ENCODE measurements at regions not wholly inside any gene's neighbourhood (a gene's known extent, or its start where the extent isn't known, plus 50 kb on each side); places are given as distances from the start of the nearest gene placed in this dataset.

DNA sequence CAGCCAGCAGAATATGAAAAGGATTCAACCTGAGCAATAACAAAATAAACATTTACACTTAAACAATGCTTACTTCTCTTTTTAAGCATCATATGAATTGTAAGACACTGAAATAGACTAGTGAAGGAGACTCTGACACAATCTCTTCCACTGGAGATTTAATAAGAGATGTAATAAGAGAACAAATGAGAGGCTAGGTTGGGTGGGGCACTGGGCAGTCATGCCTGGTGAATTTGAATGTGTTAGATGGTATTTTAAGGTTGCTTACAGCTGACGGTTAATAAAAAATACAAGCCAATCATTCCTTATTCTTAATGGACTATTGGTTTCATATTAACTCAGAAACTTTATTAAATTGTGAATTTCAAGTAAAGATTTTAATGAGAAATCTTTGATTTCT lies 105.9 kb upstream of the TARS1 start:
- FAIRE-seq = no peak

- no peak for FAIRE-seq
Observed at GRCh38 chr5:33336891-33337636, 103.7 kb upstream of the TARS1 start.

DNA sequence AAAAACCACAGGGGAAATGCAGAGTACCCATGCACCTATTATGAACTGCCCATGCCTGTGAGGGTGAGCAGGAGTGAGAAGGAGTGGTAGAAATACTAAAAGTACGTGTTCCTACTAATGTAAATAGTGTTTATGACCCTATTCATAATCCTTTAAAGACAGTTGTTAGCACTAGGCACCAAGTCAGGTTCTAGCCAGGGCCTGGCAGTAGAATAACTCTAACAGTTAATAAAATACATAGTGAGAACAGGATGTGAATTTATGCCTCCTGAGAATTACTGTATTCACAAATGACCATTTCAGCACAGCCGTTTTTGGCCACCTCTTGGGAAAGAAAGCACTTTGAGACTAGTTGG lies 103.2 kb upstream of the TARS1 start:
- no peak for FAIRE-seq

GRCh38 chr5:33338336-33339110 lies 102.2 kb upstream of the TARS1 start:
- FAIRE-seq = no peak

DNA sequence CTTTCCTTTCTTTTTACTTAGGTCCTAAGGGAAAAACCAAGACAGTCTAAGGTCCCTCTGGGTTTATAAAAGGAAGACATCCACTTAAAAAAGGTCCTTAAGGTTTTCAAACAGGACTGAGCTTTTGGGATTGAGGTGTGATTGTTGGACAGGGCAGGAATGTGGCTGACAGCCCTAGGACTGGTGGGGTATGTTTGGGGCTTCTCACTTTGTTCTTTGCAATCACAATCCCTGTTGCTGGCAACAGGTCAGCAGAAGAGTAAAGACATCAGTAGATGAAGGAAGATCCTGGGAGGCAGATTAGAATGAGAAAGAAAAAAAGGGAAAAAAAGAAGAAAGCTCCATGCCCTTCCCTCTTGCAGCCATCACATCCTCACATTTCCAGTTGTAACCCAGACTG lies 101.4 kb upstream of the TARS1 start:
- no peak for FAIRE-seq

DNA sequence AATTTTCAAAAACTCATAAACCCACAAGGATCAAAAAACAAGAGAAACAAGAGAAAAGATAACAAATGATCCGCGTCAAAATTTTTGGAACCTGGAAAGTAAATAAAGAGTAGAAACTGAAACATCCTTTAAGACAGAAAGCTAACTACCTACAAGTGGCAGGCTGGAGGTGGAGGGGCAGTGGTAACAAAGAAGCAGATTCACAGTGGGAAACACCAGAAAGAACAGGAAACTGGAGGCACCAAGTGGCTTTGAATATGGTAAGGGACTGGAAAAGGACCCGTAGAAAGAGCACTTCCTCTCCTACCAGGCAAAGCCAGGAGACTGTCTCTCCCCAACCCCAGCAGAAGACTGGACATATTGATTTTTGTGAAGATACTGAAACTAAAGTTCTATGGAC lies 100.6 kb upstream of the TARS1 start:
- no peak for FAIRE-seq

DNA sequence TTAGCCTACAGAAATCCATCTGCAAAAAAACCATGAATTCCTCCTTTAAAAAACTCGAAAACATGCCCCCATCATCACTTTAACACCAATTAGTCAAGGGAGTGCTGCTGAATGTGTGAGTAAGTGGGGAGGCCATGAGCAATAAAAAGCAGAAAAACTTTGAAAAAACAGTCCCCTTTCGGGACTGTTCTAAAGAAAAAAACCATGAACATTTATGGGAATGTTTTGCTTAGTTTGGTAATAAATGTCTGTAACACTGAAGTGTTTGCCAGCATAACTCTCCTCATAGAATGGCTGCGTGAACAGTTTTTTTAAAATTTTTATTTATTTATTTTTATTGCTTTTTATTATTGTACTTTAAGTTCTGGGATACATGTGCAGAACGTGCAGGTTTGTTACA lies 99.4 kb upstream of the TARS1 start:
- no peak for FAIRE-seq

DNA sequence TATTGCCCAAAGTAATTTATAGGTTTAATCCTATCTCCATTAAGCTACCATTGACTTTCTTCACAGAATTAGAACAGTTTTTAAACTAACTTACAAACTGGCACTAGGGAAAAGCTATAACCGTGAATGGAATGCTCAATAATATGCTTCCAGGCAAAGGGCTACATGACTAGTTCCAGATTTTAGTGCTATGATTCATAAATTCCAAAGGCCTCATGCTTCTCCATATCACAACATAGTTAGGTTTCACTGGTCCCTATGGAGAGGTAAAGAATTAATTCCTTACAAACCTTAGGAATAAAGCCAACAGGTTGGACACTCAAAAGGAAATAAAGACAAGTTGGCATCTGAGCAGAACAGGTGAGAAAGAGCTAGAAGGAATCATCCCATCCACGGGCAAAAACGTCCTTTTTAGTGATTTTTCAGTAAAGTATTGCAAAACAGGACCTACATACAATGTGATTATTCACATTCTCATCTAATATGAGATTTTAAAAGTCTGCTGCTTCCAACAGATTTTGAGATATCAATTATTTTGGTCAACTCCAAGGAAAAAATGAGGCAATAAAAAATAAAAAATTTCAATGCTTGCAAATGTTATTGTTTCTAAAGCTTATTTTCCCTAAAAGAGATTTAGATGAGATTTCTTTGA lies 97.0 kb upstream of the TARS1 start:
- no peak for FAIRE-seq

GRCh38 chr5:33346534-33346933 lies 94.2 kb upstream of the TARS1 start:
- FAIRE-seq = no peak

DNA sequence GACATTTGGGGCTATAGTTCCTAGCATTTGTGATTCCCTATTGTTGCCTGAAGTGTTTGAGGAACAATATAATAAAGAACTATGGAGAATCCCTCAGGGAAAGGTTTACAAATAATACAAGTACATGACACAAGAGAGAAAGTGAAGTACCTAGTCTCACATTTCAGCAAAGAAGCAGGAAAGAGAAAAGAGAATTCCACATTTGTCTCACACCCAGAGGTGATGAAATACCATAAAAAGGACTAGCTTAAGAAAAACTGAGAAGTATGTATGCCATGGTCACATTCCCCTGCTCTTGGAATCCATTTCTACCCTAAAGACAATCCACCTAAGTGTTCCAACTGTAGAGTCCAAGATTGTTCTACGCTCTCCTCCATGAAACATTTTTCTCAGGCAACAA lies 79.0 kb upstream of the TARS1 start:
- no peak for FAIRE-seq

- FAIRE-seq = no peak
Observed at GRCh38 chr5:33362915-33363314, 77.8 kb upstream of the TARS1 start.

GRCh38 chr5:33363537-33363936 lies 77.2 kb upstream of the TARS1 start:
- no peak for FAIRE-seq

DNA sequence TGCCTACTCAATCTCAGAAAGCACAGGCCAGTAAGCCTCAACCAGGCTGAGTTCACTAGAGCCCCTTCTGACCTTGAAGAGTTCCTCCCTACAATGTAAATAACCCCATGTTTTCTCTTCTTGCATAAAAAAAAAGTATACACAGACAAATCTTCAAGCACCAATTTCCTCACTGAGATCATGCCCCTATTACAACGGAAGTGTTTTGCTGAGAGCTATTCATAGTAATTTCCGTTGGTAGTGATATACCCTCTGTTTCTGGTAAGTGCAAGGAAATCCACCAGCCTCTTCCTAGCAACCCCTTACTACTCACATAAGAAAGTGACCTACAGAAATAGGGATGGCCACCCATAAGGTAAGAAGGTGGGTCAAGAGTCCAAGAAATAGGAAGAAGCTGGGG lies 76.4 kb upstream of the TARS1 start:
- FAIRE-seq = no peak

GRCh38 chr5:33367416-33367815 lies 73.3 kb upstream of the TARS1 start:
- FAIRE-seq = no peak

GRCh38 chr5:33369485-33370465 lies 71.0 kb upstream of the TARS1 start:
- FAIRE-seq = no peak

GRCh38 chr5:33370466-33370859 lies 70.3 kb upstream of the TARS1 start:
- FAIRE-seq = no peak

- FAIRE-seq = no peak
Observed at GRCh38 chr5:33371660-33372059, 69.1 kb upstream of the TARS1 start.

- no peak for FAIRE-seq
Observed at GRCh38 chr5:33372721-33373472, 67.9 kb upstream of the TARS1 start.

DNA sequence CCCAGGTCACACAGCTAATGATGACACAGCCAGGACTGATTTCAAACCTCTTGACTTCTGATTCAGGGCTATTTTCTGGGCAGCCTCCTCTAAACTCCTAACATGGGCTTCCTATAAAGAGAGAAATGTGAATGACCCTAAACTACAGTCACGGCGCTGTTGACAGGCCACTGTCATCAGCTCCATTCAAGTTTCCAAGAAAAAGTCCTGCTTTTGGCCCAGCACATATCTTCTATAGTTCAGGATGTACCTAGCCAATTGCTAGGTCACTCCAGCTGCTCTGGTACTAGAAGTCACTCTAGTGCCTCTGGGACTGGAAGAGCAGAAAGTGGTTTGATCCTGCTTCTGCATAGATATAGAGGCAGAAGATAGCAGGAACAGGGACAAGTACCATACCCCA lies 64.9 kb upstream of the TARS1 start:
- no peak for FAIRE-seq

- no peak for FAIRE-seq
Observed at GRCh38 chr5:33379757-33380156, 61.0 kb upstream of the TARS1 start.

- FAIRE-seq = no peak
Observed at GRCh38 chr5:33381243-33381642, 59.5 kb upstream of the TARS1 start.

All from A204.1 (cell line).